ENCODE measurements at regions not wholly inside any gene's neighbourhood (a gene's known extent, or its start where the extent isn't known, plus 50 kb on each side); places are given as distances from the start of the nearest gene placed in this dataset.

GRCh38 chr13:91144054-91144453, 203.4 kb upstream of the MIR17HG start:
- TF ChIP-seq CTCF (IDR thresholded peaks at IDR 0.05) = no peak
- intact Hi-C loops (cut with DNase I) = no loop called here
- Histone ChIP-seq H3K36me3 (no peaks in the 10 kb centered on the region), H3K27ac (no peak overlapping the region), H3K4me3 (no peak overlapping the region), H3K4me1 (no peaks in the 10 kb centered on the region), H3K27me3 (ENCODE audit: low read depth) (no peaks in the 10 kb centered on the region), H3K9me3 (no peaks in the 10 kb centered on the region)
- DNase-seq = no peak
- peak; percentile 64 to 80 for ATAC-seq

GRCh38 chr13:91144486-91144885, 203.0 kb upstream of the MIR17HG start:
- Histone ChIP-seq H3K27me3 (ENCODE audit: low read depth) (no peaks in the 10 kb centered on the region), H3K9me3 (no peaks in the 10 kb centered on the region), H3K36me3 (no peaks in the 10 kb centered on the region), H3K27ac (no peak overlapping the region), H3K4me1 (no peaks in the 10 kb centered on the region), H3K4me3 (no peak overlapping the region)
- intact Hi-C loops (cut with DNase I) = no loop called here
- TF ChIP-seq CTCF (IDR thresholded peaks at IDR 0.05) = no peak
- DNase-seq = no peak
- no peak for ATAC-seq

GRCh38 chr13:91145571-91146205, 201.8 kb upstream of the MIR17HG start:
- Histone ChIP-seq H3K4me1 (no peaks in the 10 kb centered on the region), H3K36me3 (no peaks in the 10 kb centered on the region), H3K27me3 (ENCODE audit: low read depth) (no peaks in the 10 kb centered on the region), H3K4me3 (no peak overlapping the region), H3K9me3 (no peaks in the 10 kb centered on the region), H3K27ac (no peak overlapping the region)
- intact Hi-C loops (cut with DNase I) = no loop called here
- peak in 1 of 2 donors; percentile 42 for ATAC-seq
- no peak for TF ChIP-seq CTCF (IDR thresholded peaks at IDR 0.05)
- no peak for DNase-seq

- H3K27ac ChIP-seq = no peak overlapping the region
- ATAC-seq (no peak), DNase-seq (no peak)
- H3K27me3 ChIP-seq (ENCODE audit: low read depth) = no peaks in the 10 kb centered on the region
- no peaks in the 10 kb centered on the region for H3K9me3 ChIP-seq
- no peak overlapping the region for H3K4me3 ChIP-seq
- H3K36me3 ChIP-seq = no peaks in the 10 kb centered on the region
- H3K4me1 ChIP-seq = no peaks in the 10 kb centered on the region
- no peak for TF ChIP-seq CTCF (IDR thresholded peaks at IDR 0.05)
- intact Hi-C loops (cut with DNase I) = no loop called here
Measured at GRCh38 chr13:91146601-91147000, 200.9 kb upstream of the MIR17HG start.

- no peaks in the 10 kb centered on the region for H3K36me3 ChIP-seq
- H3K4me3 ChIP-seq = no peak overlapping the region
- ATAC-seq (no peak), DNase-seq (no peak)
- no peak for TF ChIP-seq CTCF (IDR thresholded peaks at IDR 0.05)
- no peaks in the 10 kb centered on the region for H3K27me3 ChIP-seq (ENCODE audit: low read depth)
- H3K4me1 ChIP-seq = no peaks in the 10 kb centered on the region
- H3K27ac ChIP-seq = no peak overlapping the region
- H3K9me3 ChIP-seq = no peaks in the 10 kb centered on the region
- intact Hi-C loops (cut with DNase I) = no loop called here
Measured at GRCh38 chr13:91148098-91148497, 199.4 kb upstream of the MIR17HG start.

Data from lower lobe of right lung (tissue), 2 donors.